Colonic mucosa (tissue), 4 donors: ENCODE measurements at regions not wholly inside any gene's neighbourhood (a gene's known extent, or its start where the extent isn't known, plus 50 kb on each side); places are given as distances from the start of the nearest gene placed in this dataset.

Source experiments
- DNase-seq: peaks from one replicate; pipeline ENCODE4 v3.0.0-alpha.2; 2020
- H3K27ac ChIP-seq: fragments of 200-600 bp; one replicate; pipeline ENCODE4 v1.8.0; 2021
- H3K27me3 ChIP-seq: fragments of 200-600 bp; one replicate; pipeline ENCODE4 v1.8.0; 2021
- H3K36me3 ChIP-seq: fragments of 200-600 bp; one replicate; pipeline ENCODE4 v1.8.0; 2021
- H3K4me1 ChIP-seq: fragments of 200-600 bp; one replicate; pipeline ENCODE4 v1.8.0; 2021; ENCODE audit warnings: mild to moderate bottlenecking
- H3K4me3 ChIP-seq: fragments of 200-600 bp; one replicate; pipeline ENCODE4 v1.8.0; 2021
- H3K9ac ChIP-seq, 2 donors: one replicate each; pipeline ENCODE4 v1.7.0; 2013; ENCODE audit warnings: control low read depth in 2 of 2, low read depth in 2 of 2, low read length in 2 of 2
- H3K9me3 ChIP-seq: fragments of 200-600 bp; one replicate; pipeline ENCODE4 v1.8.0; 2021
- CTCF ChIP-seq: fragments of 200-600 bp; IDR thresholded peaks from one replicate; pipeline ENCODE4 v1.8.0; 2022; ENCODE audit warnings: antibody characterized with exemption, mild to moderate bottlenecking
- intact Hi-C: fragments of 100-400 bp; cut with DNase I; formaldehyde crosslinking; loops from one replicate; pipeline ENCODE4 v1.14.1; 2022
- donor health status: healthy.
- donor health status: DM: no; HTN: no; CAD: no.
- donor health status: DM: no; HTN: no; CAD: no.

GRCh38 chr3:182533394-182533793 is 259.9 kb upstream of the ATP11B start:
- Histone ChIP-seq H3K27ac (no peak overlapping the region), H3K4me1 (no peaks in the 10 kb centered on the region), H3K36me3 (no peaks in the 10 kb centered on the region), H3K9ac (no peak overlapping the region), H3K4me3 (no peak overlapping the region), H3K27me3 (no peaks in the 10 kb centered on the region), H3K9me3 (no peaks in the 10 kb centered on the region)
- intact Hi-C loops, result no loop called here
- DNase-seq, result no peak
- TF ChIP-seq CTCF, result no peak

- TF ChIP-seq CTCF, result no peak
- Histone ChIP-seq H3K27ac (no peak overlapping the region), H3K4me1 (no peaks in the 10 kb centered on the region), H3K4me3 (no peak overlapping the region), H3K36me3 (no peaks in the 10 kb centered on the region), H3K27me3 (no peaks in the 10 kb centered on the region), H3K9me3 (no peaks in the 10 kb centered on the region), H3K9ac (no peak overlapping the region)
- intact Hi-C loops, result no loop called here
- DNase-seq, result no peak
These were observed 248.8 kb upstream of the ATP11B start for GRCh38 chr3:182544542-182544941.

- no peaks in the 10 kb centered on the region for H3K27me3 ChIP-seq
- H3K4me3 ChIP-seq, result no peak overlapping the region
- no peak for DNase-seq
- no peaks in the 10 kb centered on the region for H3K9me3 ChIP-seq
- no peaks in the 10 kb centered on the region for H3K36me3 ChIP-seq
- no peak overlapping the region for H3K9ac ChIP-seq
- TF ChIP-seq CTCF, result no peak
- H3K27ac ChIP-seq, result no peak overlapping the region
- intact Hi-C loops, result no loop called here
- H3K4me1 ChIP-seq, result no peaks in the 10 kb centered on the region
These were observed 231.0 kb upstream of the ATP11B start for GRCh38 chr3:182562274-182562673.

GRCh38 chr3:182565916-182566796 is 227.1 kb upstream of the ATP11B start:
- H3K4me1 ChIP-seq, result no peaks in the 10 kb centered on the region
- H3K27ac ChIP-seq, result no peak overlapping the region
- no peak overlapping the region for H3K9ac ChIP-seq
- no peaks in the 10 kb centered on the region for H3K36me3 ChIP-seq
- TF ChIP-seq CTCF, result no peak
- H3K27me3 ChIP-seq, result no peaks in the 10 kb centered on the region
- DNase-seq, result no peak
- no peaks in the 10 kb centered on the region for H3K9me3 ChIP-seq
- intact Hi-C loops, result no loop called here
- H3K4me3 ChIP-seq, result no peak overlapping the region

GRCh38 chr3:182567700-182568099 is 225.6 kb upstream of the ATP11B start:
- no peaks in the 10 kb centered on the region for H3K9me3 ChIP-seq

More at GRCh38 chr3:182567700-182568099, 225.6 kb upstream of the ATP11B start:
- Histone ChIP-seq H3K36me3 (no peaks in the 10 kb centered on the region), H3K4me3 (no peak overlapping the region), H3K9ac (no peak overlapping the region), H3K27me3 (no peaks in the 10 kb centered on the region), H3K4me1 (no peaks in the 10 kb centered on the region), H3K27ac (no peak overlapping the region)
- no peak for DNase-seq
- intact Hi-C loops, result no loop called here
- TF ChIP-seq CTCF, result no peak
